Renal cortical epithelial cell (primary cell): ENCODE measurements at regions not wholly inside any gene's neighbourhood (a gene's known extent, or its start where the extent isn't known, plus 50 kb on each side); places are given as distances from the start of the nearest gene placed in this dataset.
"Not testable (repeated sequence)": the region's sequence is repeated elsewhere in the genome, so short reads cannot be mapped to it uniquely, and the experiment has no call there.

Experiments
- DNase-seq: peaks from one replicate; pipeline ENCODE4 v3.0.0-alpha.2; 2011; ENCODE audit warnings: low read depth

- no peak for DNase-seq
Measured at GRCh38 chr3:25895443-25895842, 105.6 kb downstream of the OXSM start.

- DNase-seq: peak; percentile 9
Measured at GRCh38 chr3:25897019-25897418, 107.1 kb downstream of the OXSM start.

GRCh38 chr3:25899352-25900101 lies 109.6 kb downstream of the OXSM start:
- no peak for DNase-seq

- DNase-seq: no peak
Measured at GRCh38 chr3:25900161-25900560, 110.3 kb downstream of the OXSM start.

GRCh38 chr3:25901796-25902195 lies 111.9 kb downstream of the OXSM start:
- DNase-seq: no peak

GRCh38 chr3:25902586-25902985 lies 112.7 kb downstream of the OXSM start:
- no peak for DNase-seq

- no peak for DNase-seq
Measured at GRCh38 chr3:25903371-25904129, 113.7 kb downstream of the OXSM start.

GRCh38 chr3:25904206-25904605 lies 114.3 kb downstream of the OXSM start:
- peak; percentile 62 for DNase-seq

GRCh38 chr3:25906132-25906906 lies 116.4 kb downstream of the OXSM start:
- no peak for DNase-seq

- no peak for DNase-seq
Measured at GRCh38 chr3:25907081-25907480, 117.2 kb downstream of the OXSM start.

- DNase-seq: no peak
Measured at GRCh38 chr3:25910105-25910504, 120.2 kb downstream of the OXSM start.

GRCh38 chr3:25910997-25911396 lies 121.1 kb downstream of the OXSM start:
- DNase-seq: peak; percentile 16

GRCh38 chr3:25911525-25912295 lies 121.8 kb downstream of the OXSM start:
- no peak for DNase-seq

GRCh38 chr3:25913179-25913578 lies 123.3 kb downstream of the OXSM start:
- no peak for DNase-seq

GRCh38 chr3:25915673-25916072 lies 125.8 kb downstream of the OXSM start:
- no peak for DNase-seq

- DNase-seq: peak; percentile 29
Measured at GRCh38 chr3:25916321-25916720, 126.4 kb downstream of the OXSM start.

- not testable (repeated sequence) for DNase-seq
Measured at GRCh38 chr3:25931967-25932366, 142.1 kb downstream of the OXSM start.

- DNase-seq: no peak
Measured at GRCh38 chr3:25938566-25939325, 148.9 kb downstream of the OXSM start.

- DNase-seq: no peak
Measured at GRCh38 chr3:25940935-25941334, 151.0 kb downstream of the OXSM start.

- DNase-seq: no peak
Measured at GRCh38 chr3:25944329-25944728, 154.4 kb downstream of the OXSM start.

- DNase-seq: no peak
Measured at GRCh38 chr3:25945366-25945765, 155.5 kb downstream of the OXSM start.
